ENCODE measurements at regions not wholly inside any gene's neighbourhood (a gene's known extent, or its start where the extent isn't known, plus 50 kb on each side); places are given as distances from the start of the nearest gene placed in this dataset.
A peak's percentile ranks its signal among the peaks of the same experiment; 100 is the strongest.

GRCh38 chr4:181536811-181537434 lies 706.3 kb upstream of the TENM3 start:
- Histone ChIP-seq H3K4me2 (ENCODE audit: low read length) (no peak overlapping the region), H3K9ac (ENCODE audit: low read length) (no peak overlapping the region), H3K36me3 (ENCODE audit: control insufficient read depth in 1 of 2, insufficient read depth in 2 of 2, low read length in 2 of 2) (no peaks in the 10 kb centered on the region), H3K9me3 (ENCODE audit: control insufficient read depth in 1 of 2, insufficient read depth in 1 of 2, low read depth in 1 of 2, low read length in 2 of 2) (no peaks in the 10 kb centered on the region), H4K20me1 (ENCODE audit: insufficient read depth) (no peaks in the 10 kb centered on the region), H3K79me2 (ENCODE audit: insufficient read depth, low read length) (no peaks in the 10 kb centered on the region), H3K4me3 (replicated peaks in 1 of 2; ENCODE audit: low read depth in 1 of 2, low read length in 2 of 2) (no peak overlapping the region), H3K27me3 (ENCODE audit: insufficient read depth, low read length) (peaks cover 4% of the 10 kb centered on the region; the same call in 1 of the 2 replicates), H3K9me2 (ENCODE audit: insufficient read depth) (no peaks in the 10 kb centered on the region), H2AFZ (ENCODE audit: low read depth, low read length, poor library complexity, severe bottlenecking) (no peak overlapping the region), H3K27ac (ENCODE audit: low read depth, low read length) (no peak overlapping the region), H3K4me1 (ENCODE audit: control insufficient read depth in 1 of 2, insufficient read depth in 2 of 2, low read length in 2 of 2) (no peaks in the 10 kb centered on the region)
- intact Hi-C loops (cut with micrococcal nuclease): no loop called here
- ChIA-PET POLR2A (interaction anchor here (0.9 to 1.4 kb wide), 2 partner anchors 9 to 12 kb away, joined by 3 read pairs; no protein-coding TSS in a partner anchor), RAD21 (ENCODE audit: low non-redundant PET in 1 of 2, low total read pairs in 2 of 2, uncharacterized antibody in 2 of 2, unreplicated experiment in 2 of 2) (no interaction called here), CTCF (interaction anchor here (1.4 to 1.8 kb wide), 2 partner anchors 8 to 9 kb away, joined by 4 to 9 read pairs; no protein-coding TSS in a partner anchor)
- TF ChIP-seq RAD21 (IDR thresholded peaks at IDR 0.05; ENCODE audit: low read depth) (no peak), TCF7L2 (IDR thresholded peaks at IDR 0.05; ENCODE audit: borderline replicate concordance, extremely low read depth, insufficient read depth, insufficient read length) (peak; percentile 41)
- no TSS peak for BruUV-seq (replicated peaks)
- DNase-seq (ENCODE audit: low read depth, low spot score) (no peak), ATAC-seq (no peak)

GRCh38 chr4:181538431-181538830 lies 704.8 kb upstream of the TENM3 start:
- no peak overlapping the region for H3K9ac ChIP-seq (ENCODE audit: low read length)
- H2AFZ ChIP-seq (ENCODE audit: low read depth, low read length, poor library complexity, severe bottlenecking): no peak overlapping the region
- no TSS peak for BruUV-seq (replicated peaks)
- RAD21 ChIA-PET (ENCODE audit: low non-redundant PET in 1 of 2, low total read pairs in 2 of 2, uncharacterized antibody in 2 of 2, unreplicated experiment in 2 of 2): no interaction called here
- H3K4me3 ChIP-seq (replicated peaks in 1 of 2; ENCODE audit: low read depth in 1 of 2, low read length in 2 of 2): no peak overlapping the region
- H4K20me1 ChIP-seq (ENCODE audit: insufficient read depth): no peaks in the 10 kb centered on the region
- DNase-seq (ENCODE audit: low read depth, low spot score): no peak
- no peak for TF ChIP-seq ZFX (IDR thresholded peaks at IDR 0.05)
- TF ChIP-seq POLR2A (IDR thresholded peaks at IDR 0.05; ENCODE audit: borderline replicate concordance, extremely low read depth, insufficient read depth, insufficient read length): no peak
- no peak for TF ChIP-seq REST (IDR thresholded peaks at IDR 0.05; ENCODE audit: low read depth)
- TF ChIP-seq FOSL1 (IDR thresholded peaks at IDR 0.05; ENCODE audit: low read depth): no peak
- TF ChIP-seq POLR2AphosphoS5 (IDR thresholded peaks at IDR 0.05; ENCODE audit: low read depth, low read length): no peak
- TF ChIP-seq SP1 (IDR thresholded peaks at IDR 0.05; ENCODE audit: low read depth): no peak
- TF ChIP-seq MAX (IDR thresholded peaks at IDR 0.05): no peak
- no peak for TF ChIP-seq CBX3 (IDR thresholded peaks at IDR 0.05; ENCODE audit: low read depth)
- TF ChIP-seq RAD21 (IDR thresholded peaks at IDR 0.05; ENCODE audit: low read depth): no peak
- no peaks in the 10 kb centered on the region for H3K4me1 ChIP-seq (ENCODE audit: control insufficient read depth in 1 of 2, insufficient read depth in 2 of 2, low read length in 2 of 2)
- H3K79me2 ChIP-seq (ENCODE audit: insufficient read depth, low read length): no peaks in the 10 kb centered on the region
- H3K27me3 ChIP-seq (ENCODE audit: insufficient read depth, low read length): no peaks in the 10 kb centered on the region
- H3K36me3 ChIP-seq (ENCODE audit: control insufficient read depth in 1 of 2, insufficient read depth in 2 of 2, low read length in 2 of 2): no peaks in the 10 kb centered on the region
- POLR2A ChIA-PET: no interaction called here
- no peak overlapping the region for H3K27ac ChIP-seq (ENCODE audit: low read depth, low read length)
- CTCF ChIA-PET: no interaction called here
- H3K9me3 ChIP-seq (ENCODE audit: control insufficient read depth in 1 of 2, insufficient read depth in 1 of 2, low read depth in 1 of 2, low read length in 2 of 2): no peaks in the 10 kb centered on the region
- no peak overlapping the region for H3K4me2 ChIP-seq (ENCODE audit: low read length)
- no peak for ATAC-seq
- intact Hi-C loops (cut with micrococcal nuclease): no loop called here
- H3K9me2 ChIP-seq (ENCODE audit: insufficient read depth): no peaks in the 10 kb centered on the region

All from HCT116 (cell line).